DOHH2 (cell line): ENCODE measurements at regions not wholly inside any gene's neighbourhood (a gene's known extent, or its start where the extent isn't known, plus 50 kb on each side); places are given as distances from the start of the nearest gene placed in this dataset.

Source experiments
- H3F3A ChIP-seq: fragments of 200-600 bp; sonication (generic), shearing (Covaris generic); 2 replicates; pipeline ENCODE4 v1.6.0; 2016; ENCODE audit warnings: antibody characterized with exemption, mild to moderate bottlenecking; ENCODE audit not compliant: control insufficient read depth, insufficient read depth
- H3K27ac ChIP-seq: fragments of 200-600 bp; sonication (generic); 2 replicates; pipeline ENCODE4 v1.5.1; 2014; ENCODE audit warnings: low read depth, mild to moderate bottlenecking, low read length, moderate library complexity
- H3K27me3 ChIP-seq: fragments of 200-600 bp; sonication (generic); 2 replicates; pipeline ENCODE4 v1.6.1; 2014; ENCODE audit warnings: mild to moderate bottlenecking, low read length, mixed read lengths; ENCODE audit not compliant: control insufficient read depth
- H3K36me3 ChIP-seq: fragments of 200-600 bp; sonication (generic); 2 replicates; pipeline ENCODE4 v1.6.1; 2014; ENCODE audit warnings: mild to moderate bottlenecking, low read length, moderate library complexity, mixed read lengths; ENCODE audit not compliant: control insufficient read depth
- H3K4me1 ChIP-seq: fragments of 200-600 bp; sonication (generic); 2 replicates; pipeline ENCODE4 v1.6.1; 2014; ENCODE audit warnings: mild to moderate bottlenecking, low read length, mixed read lengths; ENCODE audit not compliant: control insufficient read depth
- H3K4me2 ChIP-seq: fragments of 200-600 bp; sonication (generic); 2 replicates; pipeline ENCODE4 v1.6.0; 2014; ENCODE audit warnings: mild to moderate bottlenecking, low read length, moderate library complexity
- H3K4me3 ChIP-seq: fragments of 200-600 bp; sonication (generic); 2 replicates; pipeline ENCODE4 v1.5.1; 2014; ENCODE audit warnings: mild to moderate bottlenecking, low read length, mixed read lengths
- H3K79me2 ChIP-seq: fragments of 200-600 bp; sonication (generic); 2 replicates; pipeline ENCODE4 v1.6.1; 2014; ENCODE audit warnings: mild to moderate bottlenecking, low read length, mixed read lengths; ENCODE audit not compliant: control insufficient read depth
- H3K9me2 ChIP-seq: fragments of 200-600 bp; sonication (generic); replicated peaks from 2 replicates; pipeline ENCODE4 v1.6.1; 2014; ENCODE audit warnings: mild to moderate bottlenecking, low read length, mixed read lengths; ENCODE audit not compliant: control insufficient read depth
- H3K9me3 ChIP-seq: fragments of 200-600 bp; sonication (generic); 2 replicates; pipeline ENCODE4 v1.6.1; 2014; ENCODE audit warnings: antibody characterized with exemption, low read length, mixed read lengths; ENCODE audit not compliant: control insufficient read depth, insufficient read depth
- H4K20me1 ChIP-seq: fragments of 200-600 bp; sonication (generic); 2 replicates; pipeline ENCODE4 v1.6.0; 2014; ENCODE audit warnings: low read depth, mild to moderate bottlenecking, antibody characterized with exemption, low read length, moderate library complexity; ENCODE audit not compliant: control insufficient read depth, insufficient read depth
- CTCF ChIP-seq: fragments of 200-600 bp; sonication (generic); IDR thresholded peaks from one replicate; pipeline ENCODE4 v1.5.1; 2014; ENCODE audit warnings: antibody characterized with exemption, mild to moderate bottlenecking, low read depth, low read length; ENCODE audit not compliant: poor library complexity, severe bottlenecking
- EZH2phosphoT487 ChIP-seq: fragments of 200-600 bp; sonication (generic); IDR thresholded peaks from 2 replicates; pipeline ENCODE4 v1.6.1; 2017; ENCODE audit warnings: borderline replicate concordance, mild to moderate bottlenecking, antibody characterized with exemption, low read length, moderate library complexity, mixed read lengths

GRCh38 chr3:80096909-80097308 is 329.1 kb upstream of the ROBO1 start:
- Histone ChIP-seq H3K9me3 (no peaks in the 10 kb centered on the region), H3K27me3 (no peaks in the 10 kb centered on the region), H3K36me3 (no peaks in the 10 kb centered on the region), H3F3A (no peaks in the 10 kb centered on the region), H3K4me2 (no peak overlapping the region), H3K27ac (no peak overlapping the region), H3K4me3 (no peak overlapping the region), H3K9me2 (no peaks in the 10 kb centered on the region), H4K20me1 (no peaks in the 10 kb centered on the region), H3K79me2 (no peaks in the 10 kb centered on the region), H3K4me1 (no peaks in the 10 kb centered on the region)
- no peak for TF ChIP-seq EZH2phosphoT487
- no peak for TF ChIP-seq CTCF

GRCh38 chr3:80094589-80094988 is 326.8 kb upstream of the ROBO1 start:
- Histone ChIP-seq H3K4me2 (no peak overlapping the region), H3K4me1 (no peaks in the 10 kb centered on the region), H3K27ac (no peak overlapping the region), H3K4me3 (no peak overlapping the region), H3F3A (no peaks in the 10 kb centered on the region), H4K20me1 (no peaks in the 10 kb centered on the region), H3K9me2 (no peaks in the 10 kb centered on the region), H3K36me3 (no peaks in the 10 kb centered on the region), H3K27me3 (no peaks in the 10 kb centered on the region), H3K79me2 (no peaks in the 10 kb centered on the region), H3K9me3 (no peaks in the 10 kb centered on the region)
- no peak for TF ChIP-seq CTCF
- TF ChIP-seq EZH2phosphoT487: no peak

- no peak overlapping the region for H3K27ac ChIP-seq
- no peaks in the 10 kb centered on the region for H3K4me1 ChIP-seq
- no peaks in the 10 kb centered on the region for H3K9me3 ChIP-seq
- no peaks in the 10 kb centered on the region for H3F3A ChIP-seq
- H3K9me2 ChIP-seq: no peaks in the 10 kb centered on the region
- no peaks in the 10 kb centered on the region for H4K20me1 ChIP-seq
- H3K4me3 ChIP-seq: no peak overlapping the region
- TF ChIP-seq EZH2phosphoT487 (no peak), CTCF (no peak)
- H3K36me3 ChIP-seq: no peaks in the 10 kb centered on the region
- H3K79me2 ChIP-seq: no peaks in the 10 kb centered on the region
- H3K4me2 ChIP-seq: no peak overlapping the region
- no peaks in the 10 kb centered on the region for H3K27me3 ChIP-seq
These were observed 320.0 kb upstream of the ROBO1 start for GRCh38 chr3:80087767-80088166.

- no peak for TF ChIP-seq CTCF
- no peak for TF ChIP-seq EZH2phosphoT487
- H3F3A ChIP-seq: no peaks in the 10 kb centered on the region
- H3K27me3 ChIP-seq: no peaks in the 10 kb centered on the region
- H3K27ac ChIP-seq: no peak overlapping the region
- no peaks in the 10 kb centered on the region for H3K4me1 ChIP-seq
- no peaks in the 10 kb centered on the region for H3K36me3 ChIP-seq
- H3K4me3 ChIP-seq: no peak overlapping the region
- no peaks in the 10 kb centered on the region for H3K79me2 ChIP-seq
- H4K20me1 ChIP-seq: no peaks in the 10 kb centered on the region
- H3K9me3 ChIP-seq: no peaks in the 10 kb centered on the region
- H3K4me2 ChIP-seq: no peak overlapping the region
- no peaks in the 10 kb centered on the region for H3K9me2 ChIP-seq
These were observed 318.6 kb upstream of the ROBO1 start for GRCh38 chr3:80086426-80086825.
